GM21786 (cell line): ENCODE measurements at regions not wholly inside any gene's neighbourhood (a gene's known extent, or its start where the extent isn't known, plus 50 kb on each side); places are given as distances from the start of the nearest gene placed in this dataset.

Experiments used
- ATAC-seq: cut with Tn5 transposase; IDR thresholded peaks from one replicate; pipeline ENCODE4 v1.9.1; 2021; ENCODE audit not compliant: unreplicated experiment

GRCh38 chr5:73375191-73375545 lies 73.4 kb downstream of the FOXD1 start:
- ATAC-seq: no peak

GRCh38 chr5:73374520-73375190 lies 73.9 kb downstream of the FOXD1 start:
- no peak for ATAC-seq

- ATAC-seq: no peak
Measured at GRCh38 chr5:73373814-73374510, 74.6 kb downstream of the FOXD1 start.

GRCh38 chr5:73370640-73371583 lies 77.7 kb downstream of the FOXD1 start:
- no peak for ATAC-seq

- no peak for ATAC-seq
Measured at GRCh38 chr5:73370095-73370494, 78.5 kb downstream of the FOXD1 start.

GRCh38 chr5:73369278-73369677 lies 79.3 kb downstream of the FOXD1 start:
- ATAC-seq: no peak

GRCh38 chr5:73367650-73368049 lies 80.9 kb downstream of the FOXD1 start:
- ATAC-seq: no peak

GRCh38 chr5:73365990-73366667 lies 82.4 kb downstream of the FOXD1 start:
- no peak for ATAC-seq

- no peak for ATAC-seq
Measured at GRCh38 chr5:73365301-73365853, 83.2 kb downstream of the FOXD1 start.

GRCh38 chr5:73363911-73364730 lies 84.5 kb downstream of the FOXD1 start:
- no peak for ATAC-seq

- no peak for ATAC-seq
Measured at GRCh38 chr5:73359395-73359794, 89.2 kb downstream of the FOXD1 start.

GRCh38 chr5:73358366-73358765 lies 90.2 kb downstream of the FOXD1 start:
- no peak for ATAC-seq

GRCh38 chr5:73357576-73357975 lies 91.0 kb downstream of the FOXD1 start:
- ATAC-seq: no peak

- ATAC-seq: no peak
Measured at GRCh38 chr5:73355108-73355507, 93.5 kb downstream of the FOXD1 start.

GRCh38 chr5:73354406-73354805 lies 94.2 kb downstream of the FOXD1 start:
- ATAC-seq: no peak

GRCh38 chr5:73352649-73353230 lies 95.8 kb downstream of the FOXD1 start:
- no peak for ATAC-seq

- ATAC-seq: no peak
Measured at GRCh38 chr5:73352243-73352642, 96.3 kb downstream of the FOXD1 start.

- ATAC-seq: no peak
Measured at GRCh38 chr5:73351593-73351992, 97.0 kb downstream of the FOXD1 start.

- ATAC-seq: no peak
Measured at GRCh38 chr5:73346878-73347408, 101.6 kb downstream of the FOXD1 start.
